NCI-H345 treated with DMSO at 0.1 percent for 48 hours (cell line): ENCODE measurements at regions not wholly inside any gene's neighbourhood (a gene's known extent, or its start where the extent isn't known, plus 50 kb on each side); places are given as distances from the start of the nearest gene placed in this dataset.
A peak's percentile ranks its signal among the peaks of the same experiment; 100 is the strongest.
"Not testable (repeated sequence)": the region's sequence is repeated elsewhere in the genome, so short reads cannot be mapped to it uniquely, and the experiment has no call there.

ENCODE experiments used
- DNase-seq: peaks from one replicate; lab custom pipeline; 2025; ENCODE audit not compliant: unreplicated experiment; lab: John Stamatoyannopoulos, UW

DNA sequence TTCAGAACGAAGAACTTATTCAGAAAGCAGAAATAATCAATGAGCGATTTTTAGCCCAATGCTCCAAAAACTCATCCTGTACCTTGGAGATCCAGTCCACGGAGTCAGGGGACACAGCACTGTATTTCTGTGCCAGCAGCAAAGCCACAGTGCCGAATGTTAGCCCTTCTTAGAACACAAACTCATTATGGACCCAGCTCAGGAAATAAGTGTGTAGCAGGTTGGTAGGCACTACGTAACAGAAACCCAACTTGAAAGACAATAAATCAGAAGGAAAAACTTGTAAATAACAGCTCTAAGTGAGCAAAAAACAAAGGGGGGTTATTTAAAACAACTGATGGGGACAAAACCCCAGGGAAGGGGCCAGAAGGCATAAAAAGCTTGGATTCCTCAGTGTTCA lies 112.0 kb upstream of the PRSS1 start:
- DNase-seq: no peak

DNA sequence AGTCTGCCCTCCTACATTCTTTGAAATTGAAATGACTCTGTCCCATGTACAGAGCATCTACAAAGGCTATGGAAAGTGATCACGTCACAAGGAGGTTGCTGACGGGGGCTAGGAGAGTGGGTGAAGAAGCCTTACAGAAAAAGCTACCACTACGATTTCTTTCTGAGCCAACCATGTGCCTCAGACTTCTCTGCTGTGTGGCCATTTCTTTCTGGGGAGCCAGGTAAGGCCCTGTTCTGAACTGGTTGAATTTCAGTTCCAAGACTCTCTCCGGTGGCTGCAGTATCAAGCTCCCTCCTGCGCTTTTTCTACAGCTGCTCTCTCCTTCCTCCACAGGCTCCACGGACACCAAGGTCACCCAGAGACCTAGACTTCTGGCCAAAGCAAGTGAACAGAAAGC lies 112.5 kb upstream of the PRSS1 start:
- DNase-seq: no peak

DNA sequence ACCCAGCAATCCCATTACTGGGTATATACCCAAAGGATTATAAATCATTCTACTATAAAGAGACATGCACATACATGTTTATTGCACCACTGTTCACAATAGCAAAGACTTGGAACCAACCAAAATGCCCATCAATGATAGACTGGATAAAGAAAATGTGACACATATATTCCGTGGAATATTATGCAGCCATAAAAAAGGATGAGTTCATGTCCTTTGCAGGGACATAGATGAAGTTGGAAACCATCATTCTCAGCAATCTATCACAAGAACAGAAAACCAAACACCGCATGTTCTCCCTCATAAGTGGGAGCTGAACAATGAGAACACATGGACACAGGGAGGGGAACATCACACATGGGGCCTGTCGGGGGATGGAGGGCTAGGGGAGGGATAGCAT lies 113.2 kb upstream of the PRSS1 start:
- not testable (repeated sequence) for DNase-seq

DNA sequence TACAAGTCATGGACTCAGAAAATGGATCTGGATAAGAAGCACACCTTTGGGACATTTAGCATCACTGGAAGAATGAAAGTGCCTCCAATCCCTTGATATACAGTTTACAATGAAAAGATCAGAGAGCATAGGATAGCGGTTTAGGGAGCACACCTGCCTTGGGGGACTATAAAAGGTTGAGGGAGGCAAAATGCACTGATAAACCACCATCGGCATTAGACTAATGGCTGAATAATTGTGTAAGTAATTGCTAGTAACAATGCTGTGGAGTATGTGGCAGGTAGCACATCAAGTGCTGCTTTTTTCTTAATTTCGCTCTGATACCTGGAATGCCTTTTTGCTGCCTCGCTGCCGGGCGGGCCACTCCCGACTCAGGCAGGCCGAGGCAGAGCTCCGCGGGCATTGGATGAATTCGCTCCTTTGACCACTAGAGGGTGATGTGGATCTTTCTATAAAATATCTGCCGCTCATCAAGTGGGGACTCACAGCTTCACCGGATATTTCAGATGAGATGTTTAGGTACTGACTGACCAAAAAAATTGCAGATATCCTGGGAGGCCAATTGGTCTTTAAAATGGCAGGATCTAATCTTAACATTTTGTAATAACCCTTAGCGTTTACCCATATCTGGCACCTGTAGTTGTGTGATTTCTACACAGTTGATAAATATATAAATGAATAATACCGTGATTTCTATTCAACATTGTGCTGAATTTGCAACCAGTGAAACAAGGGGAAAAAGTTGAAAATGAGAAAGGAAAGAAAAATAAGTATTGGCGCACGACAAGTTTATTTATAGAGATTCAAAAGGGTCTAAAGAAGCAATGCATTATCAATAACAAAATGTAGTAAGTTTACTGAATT lies 116.8 kb upstream of the PRSS1 start:
- DNase-seq: peak; percentile 57

DNA sequence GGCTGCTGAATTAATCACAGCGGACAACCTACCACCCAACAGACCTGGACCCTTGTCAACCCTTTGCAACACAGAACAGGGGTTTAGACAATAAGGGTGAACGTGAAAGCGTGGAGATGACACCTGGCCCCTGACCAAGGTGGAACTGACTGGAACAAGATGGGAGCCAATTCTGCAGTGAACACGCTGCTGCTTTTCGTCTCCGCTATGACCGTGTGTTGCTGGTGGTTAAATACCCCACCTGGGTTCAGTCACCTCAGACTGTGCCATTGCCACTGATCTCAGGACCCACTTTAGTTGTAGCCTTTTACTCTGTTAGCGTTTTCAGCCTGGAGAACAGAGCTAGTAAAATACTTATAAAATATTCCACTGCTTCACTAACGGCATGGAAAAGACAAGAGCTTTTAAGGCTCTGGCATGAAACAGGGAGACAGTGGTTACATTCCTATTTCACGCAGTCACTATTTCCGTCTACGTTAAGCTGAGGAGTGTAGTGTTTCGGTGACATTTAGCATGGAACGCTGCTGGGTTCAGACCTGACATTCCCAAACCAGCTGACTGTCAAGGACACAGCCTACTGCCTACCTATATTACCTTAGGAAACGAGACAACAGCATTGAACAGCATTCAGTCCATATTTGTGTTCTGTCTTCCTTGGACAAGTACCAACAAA lies 119.5 kb upstream of the PRSS1 start:
- no peak for DNase-seq

DNA sequence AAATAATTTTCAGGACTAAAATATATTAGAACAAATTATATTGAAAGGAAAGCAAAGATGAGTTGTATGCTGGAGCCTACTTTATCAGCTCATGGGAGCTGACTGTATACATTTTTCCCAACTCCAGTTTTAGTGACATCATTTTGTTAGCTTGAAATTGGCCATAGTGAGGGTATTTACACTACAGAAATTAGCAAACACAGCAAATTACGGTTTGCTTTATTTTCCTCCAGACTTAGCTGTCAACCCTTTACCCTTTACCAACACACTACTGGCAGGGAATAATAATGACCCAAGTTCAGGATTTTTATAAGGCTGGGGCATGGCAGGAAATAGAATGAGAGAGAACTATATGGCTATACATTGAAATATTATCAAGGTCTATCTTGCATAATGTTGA lies 120.3 kb upstream of the PRSS1 start:
- DNase-seq: no peak

DNA sequence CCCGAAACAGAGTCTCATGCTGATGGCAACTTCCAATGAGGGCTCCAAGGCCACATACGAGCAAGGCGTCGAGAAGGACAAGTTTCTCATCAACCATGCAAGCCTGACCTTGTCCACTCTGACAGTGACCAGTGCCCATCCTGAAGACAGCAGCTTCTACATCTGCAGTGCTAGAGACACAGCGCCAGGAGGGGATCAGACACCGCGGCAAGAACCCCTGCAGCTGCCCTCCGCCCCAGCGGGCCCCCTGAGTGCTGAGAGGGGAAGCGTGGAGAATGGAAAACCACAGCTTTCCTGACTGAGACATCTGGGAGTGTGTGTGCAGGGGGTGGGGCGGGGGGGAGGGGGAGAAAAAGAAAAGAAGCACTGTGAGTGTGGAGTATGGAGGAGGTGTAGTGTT lies 122.0 kb upstream of the PRSS1 start:
- not testable (repeated sequence) for DNase-seq

DNA sequence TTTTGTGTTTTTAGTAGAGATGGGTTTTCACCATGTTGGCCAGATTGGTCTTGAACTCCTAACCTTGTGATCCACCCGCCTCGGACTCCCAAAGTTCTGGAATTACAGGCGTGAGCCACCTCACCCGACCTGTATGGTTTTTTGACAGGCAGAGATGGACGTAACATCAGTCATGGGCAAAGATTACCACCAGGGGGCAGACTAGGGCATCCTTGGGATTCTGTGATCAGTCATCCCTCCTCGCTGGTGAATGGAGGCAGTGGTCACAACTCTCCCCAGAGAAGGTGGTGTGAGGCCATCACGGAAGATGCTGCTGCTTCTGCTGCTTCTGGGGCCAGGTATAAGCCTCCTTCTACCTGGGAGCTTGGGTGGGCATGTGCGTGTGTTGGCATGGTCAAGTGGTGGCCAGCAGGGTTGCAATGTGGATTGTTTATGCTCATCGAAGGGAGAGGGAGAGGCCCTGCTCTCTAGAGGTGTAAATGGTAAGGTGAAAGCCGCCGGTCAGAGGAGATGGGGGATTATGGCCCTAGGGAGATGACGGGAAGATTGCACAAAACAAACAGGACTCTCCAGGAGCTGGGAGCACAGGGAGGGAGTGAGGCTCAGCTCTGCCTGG lies 122.7 kb upstream of the PRSS1 start:
- no peak for DNase-seq

DNA sequence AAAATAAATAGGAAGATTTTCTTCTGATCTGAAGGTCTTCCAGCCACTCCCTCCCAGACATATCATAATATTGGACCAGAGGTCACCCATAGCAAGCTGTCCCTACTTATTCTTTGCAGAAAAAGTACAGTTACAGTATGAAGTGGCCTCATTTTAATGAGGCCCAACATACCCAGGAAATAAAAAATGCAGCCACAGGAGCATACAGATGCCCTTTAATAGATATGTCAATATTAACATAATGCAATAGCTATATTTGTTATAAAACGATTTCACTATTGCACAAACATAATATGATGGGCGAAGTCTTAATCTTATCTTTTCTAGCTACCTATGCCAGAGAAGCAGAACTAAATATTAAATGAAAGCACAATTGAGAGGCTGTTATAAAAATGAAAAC lies 124.1 kb upstream of the PRSS1 start:
- DNase-seq: not testable (repeated sequence)

DNA sequence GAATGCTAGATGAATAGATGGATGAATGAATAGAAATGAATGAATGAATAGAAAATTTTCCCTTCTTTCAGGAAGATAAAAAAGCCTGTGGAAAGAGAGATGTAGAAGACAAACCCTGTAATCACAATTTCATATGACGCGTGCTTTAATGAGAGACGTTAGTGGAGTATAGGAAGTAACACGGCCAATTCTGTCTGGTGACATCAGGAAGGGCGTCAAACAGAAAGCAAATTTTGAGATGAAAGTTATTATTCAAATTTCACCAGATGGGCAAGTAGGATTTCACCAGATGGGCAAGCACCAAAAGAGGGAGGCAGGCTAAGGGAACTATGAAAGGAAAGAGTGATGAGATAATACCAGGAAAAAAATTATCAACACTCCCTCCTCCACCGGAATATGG lies 128.9 kb upstream of the PRSS1 start:
- DNase-seq: no peak

DNA sequence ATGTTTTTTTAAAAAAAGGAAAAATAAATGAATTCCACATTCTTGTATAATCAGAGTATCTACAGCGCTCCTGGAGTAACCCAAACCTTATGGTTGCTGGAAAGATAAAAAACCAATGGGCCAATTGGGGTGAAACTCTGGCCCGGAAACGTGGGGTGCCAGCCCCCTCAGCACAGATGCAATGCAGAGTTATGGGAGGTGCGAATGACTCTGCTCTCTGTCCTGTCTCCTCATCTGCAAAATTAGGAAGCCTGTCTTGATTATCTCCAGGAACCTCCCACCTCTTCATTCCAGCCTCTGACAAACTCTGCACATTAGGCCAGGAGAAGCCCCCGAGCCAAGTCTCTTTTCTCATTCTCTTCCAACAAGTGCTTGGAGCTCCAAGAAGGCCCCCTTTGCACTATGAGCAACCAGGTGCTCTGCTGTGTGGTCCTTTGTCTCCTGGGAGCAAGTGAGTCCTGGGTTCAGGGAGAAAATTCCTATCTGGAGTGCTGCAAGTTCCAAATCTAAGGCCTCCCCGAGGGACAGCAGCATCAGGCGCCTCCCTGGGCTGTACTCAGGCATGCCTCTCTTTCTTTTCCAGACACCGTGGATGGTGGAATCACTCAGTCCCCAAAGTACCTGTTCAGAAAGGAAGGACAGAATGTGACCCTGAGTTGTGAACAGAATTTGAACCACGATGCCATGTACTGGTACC lies 130.5 kb upstream of the PRSS1 start:
- DNase-seq: no peak

DNA sequence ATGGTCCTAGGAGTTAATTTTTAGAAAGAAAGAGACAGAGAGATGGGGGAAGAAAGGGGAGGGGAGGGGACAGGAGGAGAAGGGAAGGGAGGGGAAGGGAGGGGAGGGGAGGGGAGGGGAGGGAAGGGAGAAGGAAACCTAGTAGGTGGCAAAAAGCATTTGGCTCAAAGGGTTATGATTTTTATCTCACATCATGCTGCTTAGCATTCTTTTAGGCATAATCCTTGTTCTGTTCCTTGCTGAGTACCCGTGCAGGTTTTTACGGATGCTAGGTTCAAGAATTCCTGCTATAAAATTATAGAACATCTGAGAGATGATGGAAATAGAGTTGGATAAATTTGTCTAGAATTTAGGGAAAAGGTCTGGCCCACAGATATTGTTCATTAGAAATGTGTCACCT lies 132.4 kb upstream of the PRSS1 start:
- no peak for DNase-seq

DNA sequence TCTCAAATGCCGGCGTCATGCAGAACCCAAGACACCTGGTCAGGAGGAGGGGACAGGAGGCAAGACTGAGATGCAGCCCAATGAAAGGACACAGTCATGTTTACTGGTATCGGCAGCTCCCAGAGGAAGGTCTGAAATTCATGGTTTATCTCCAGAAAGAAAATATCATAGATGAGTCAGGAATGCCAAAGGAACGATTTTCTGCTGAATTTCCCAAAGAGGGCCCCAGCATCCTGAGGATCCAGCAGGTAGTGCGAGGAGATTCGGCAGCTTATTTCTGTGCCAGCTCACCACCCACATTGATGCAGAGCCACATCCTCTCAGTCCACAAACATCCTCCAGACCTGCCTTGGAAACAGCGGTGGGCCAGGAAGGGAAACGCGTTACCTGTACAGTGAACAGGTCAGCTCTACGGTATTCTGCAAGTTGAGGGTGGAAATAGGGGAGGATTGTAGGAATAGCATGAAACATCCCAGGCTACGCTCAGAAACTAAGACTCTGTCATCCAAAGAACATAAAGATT lies 133.1 kb upstream of the PRSS1 start:
- DNase-seq: no peak

DNA sequence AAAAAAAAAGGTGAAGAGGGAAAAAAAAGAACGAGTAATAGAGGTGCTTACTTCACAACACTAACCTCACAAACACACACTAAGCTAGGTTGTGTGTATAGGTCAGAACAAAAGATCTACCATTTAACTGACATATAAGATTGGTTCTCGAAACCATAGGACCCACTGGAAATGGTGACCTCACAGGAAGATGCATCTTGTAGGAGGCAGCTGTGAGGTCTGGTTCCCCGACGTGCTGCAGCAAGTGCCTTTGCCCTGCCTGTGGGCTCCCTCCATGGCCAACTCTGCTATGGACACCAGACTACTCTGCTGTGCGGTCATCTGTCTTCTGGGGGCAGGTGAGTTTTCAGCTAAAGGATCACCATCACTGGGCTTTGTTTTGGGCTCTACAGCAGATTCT lies 133.8 kb upstream of the PRSS1 start:
- no peak for DNase-seq

DNA sequence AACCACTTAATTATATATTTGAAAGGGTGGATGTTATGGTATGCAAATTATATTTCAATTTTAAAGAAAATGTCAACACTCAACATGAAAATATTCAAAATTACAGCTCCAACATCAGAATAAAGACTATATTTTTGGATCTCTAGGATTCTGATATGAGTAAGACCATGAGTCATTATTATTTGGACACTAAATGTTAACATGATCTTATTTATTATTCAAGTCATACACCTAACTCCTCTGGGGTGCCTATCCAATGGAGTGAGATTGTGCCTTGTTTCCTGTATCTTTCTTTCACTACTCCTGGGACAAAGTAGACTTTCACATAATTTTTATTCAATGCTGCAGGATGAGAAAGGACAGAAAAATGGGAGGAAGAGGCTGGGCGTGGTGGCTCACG lies 135.2 kb upstream of the PRSS1 start:
- DNase-seq: no peak

DNA sequence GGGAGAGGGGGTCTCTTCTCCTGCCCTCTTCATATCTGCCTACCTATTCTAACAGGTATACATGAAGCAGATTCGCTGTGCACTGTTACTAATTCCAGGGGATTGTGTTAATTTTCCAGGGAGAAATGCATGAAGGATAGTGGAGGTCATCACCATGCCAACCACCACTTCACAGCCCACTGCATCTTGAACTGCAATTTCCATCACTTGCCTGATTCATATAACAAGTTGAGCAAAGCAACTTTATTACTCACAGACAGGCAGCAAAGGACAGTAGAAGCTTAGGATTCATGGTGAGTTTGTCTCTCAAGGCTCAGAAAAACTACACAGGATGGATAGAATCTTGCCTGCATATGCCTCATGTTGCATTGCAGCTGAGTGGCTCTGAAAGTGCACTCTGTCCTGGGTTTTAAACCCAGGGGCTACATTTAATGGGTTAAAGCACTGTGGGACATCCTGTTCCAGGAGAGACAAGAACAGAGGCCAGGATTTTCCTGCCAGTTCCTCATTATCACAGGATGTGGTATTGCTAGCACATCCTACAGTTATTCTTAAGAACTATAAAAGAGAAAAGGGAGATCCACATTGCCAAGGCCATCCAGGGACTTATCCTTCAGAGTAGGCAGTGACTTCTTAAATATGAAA lies 136.9 kb upstream of the PRSS1 start:
- no peak for DNase-seq

DNA sequence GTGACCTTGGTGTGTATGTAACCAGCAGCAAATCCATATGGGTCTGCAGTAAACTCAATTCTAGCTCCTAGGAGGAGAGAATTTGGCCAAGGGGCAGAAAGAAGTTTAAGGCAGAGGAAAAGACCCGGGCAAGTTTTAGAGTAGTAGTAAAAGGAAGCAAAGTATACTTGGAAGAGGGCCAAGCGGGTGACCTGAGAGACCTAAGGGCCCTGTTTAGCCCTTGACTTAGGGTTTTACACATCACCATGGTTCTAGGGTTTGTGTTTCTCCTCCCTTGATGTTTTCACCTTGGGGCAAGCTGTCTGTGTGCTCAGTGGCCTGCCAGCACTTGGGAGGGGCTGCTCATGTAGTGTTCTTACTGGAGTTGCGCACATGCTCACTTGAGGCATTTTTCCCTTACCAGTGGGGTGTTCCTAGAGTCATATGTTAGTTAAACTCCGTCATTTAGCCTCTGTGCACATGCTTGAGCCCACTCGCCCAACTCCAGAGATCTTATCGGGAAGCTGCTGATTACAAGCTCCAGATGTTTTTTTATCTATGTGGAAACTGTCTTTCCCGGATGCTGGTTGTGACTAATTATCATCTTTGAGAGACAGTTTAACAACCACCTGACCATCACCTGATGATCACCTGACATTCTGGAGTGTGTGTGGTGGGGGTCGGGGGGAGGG lies 137.6 kb upstream of the PRSS1 start:
- no peak for DNase-seq

DNA sequence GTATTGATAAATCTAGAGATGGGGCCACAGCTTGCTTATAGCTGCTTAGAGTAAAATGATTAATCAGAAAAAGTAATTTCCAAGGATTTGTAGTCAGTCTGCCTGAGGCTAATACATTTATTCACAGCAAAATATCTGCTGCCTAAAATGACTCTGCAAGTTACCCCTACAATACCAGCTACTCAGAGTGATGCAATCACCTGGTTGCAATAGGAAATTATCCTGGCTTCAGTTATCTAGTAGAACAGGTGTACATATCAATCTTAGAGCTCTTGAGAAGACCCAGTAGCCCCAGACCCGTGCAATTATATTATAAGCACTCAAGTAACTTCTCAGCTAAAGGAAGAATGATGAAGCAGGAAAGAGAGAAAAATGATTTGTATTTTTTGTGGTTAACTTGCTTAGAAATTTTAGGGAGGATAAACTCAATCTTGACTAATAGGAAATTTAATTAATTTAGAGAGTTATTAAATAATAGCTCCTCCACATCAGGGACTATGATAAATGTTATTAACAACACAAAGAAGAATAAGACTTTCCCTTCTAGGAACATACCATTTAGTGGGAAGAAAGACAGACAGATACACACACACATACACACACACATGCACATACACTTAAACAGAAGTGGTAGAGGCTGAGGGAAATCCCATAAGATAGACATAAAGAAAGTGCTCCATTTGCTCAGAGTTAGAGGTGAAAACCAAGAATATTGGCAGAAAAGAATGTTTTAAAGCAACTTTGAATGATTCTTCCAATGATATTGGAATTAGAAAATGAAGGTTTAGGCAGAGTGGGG lies 140.4 kb upstream of the PRSS1 start:
- DNase-seq: no peak

DNA sequence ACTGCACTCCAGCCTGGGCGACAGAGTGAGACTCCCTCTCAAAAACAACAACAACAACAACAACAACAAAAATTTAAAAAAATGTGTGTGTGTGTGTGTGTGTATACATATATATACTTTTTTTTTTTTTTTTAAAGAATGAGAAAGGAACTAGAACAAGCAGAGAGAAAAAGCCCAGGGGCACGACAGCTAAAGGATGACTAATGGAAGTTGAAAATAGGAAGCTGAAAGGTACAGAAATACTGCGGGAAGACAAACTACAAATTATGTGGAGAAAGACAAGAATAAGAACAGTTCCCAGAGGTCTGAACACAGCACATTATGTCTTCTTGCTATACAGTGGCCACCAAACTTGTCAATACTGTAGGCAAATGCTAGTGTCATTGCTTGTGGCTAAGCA lies 141.9 kb upstream of the PRSS1 start:
- DNase-seq: no peak

DNA sequence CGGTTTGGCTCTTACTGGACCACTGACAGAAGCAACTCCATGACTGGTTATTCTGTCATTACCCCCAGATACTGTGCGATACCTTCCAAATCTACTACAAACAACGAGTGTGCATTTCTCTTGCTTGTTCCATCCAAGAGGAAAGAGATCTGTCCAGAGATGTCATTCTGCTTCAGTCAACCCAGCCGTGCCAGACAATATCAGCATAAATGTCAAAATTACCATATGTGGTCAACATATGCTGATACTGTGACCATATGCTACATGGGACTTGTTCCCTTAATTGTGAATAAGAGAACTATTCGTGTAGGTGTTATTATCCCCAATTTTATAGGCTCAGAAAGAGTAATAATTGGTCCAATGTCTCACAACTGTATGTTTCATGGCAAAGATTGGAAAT lies 143.2 kb upstream of the PRSS1 start:
- no peak for DNase-seq
